ENCODE measurements at regions not wholly inside any gene's neighbourhood (a gene's known extent, or its start where the extent isn't known, plus 50 kb on each side); places are given as distances from the start of the nearest gene placed in this dataset.

DNA sequence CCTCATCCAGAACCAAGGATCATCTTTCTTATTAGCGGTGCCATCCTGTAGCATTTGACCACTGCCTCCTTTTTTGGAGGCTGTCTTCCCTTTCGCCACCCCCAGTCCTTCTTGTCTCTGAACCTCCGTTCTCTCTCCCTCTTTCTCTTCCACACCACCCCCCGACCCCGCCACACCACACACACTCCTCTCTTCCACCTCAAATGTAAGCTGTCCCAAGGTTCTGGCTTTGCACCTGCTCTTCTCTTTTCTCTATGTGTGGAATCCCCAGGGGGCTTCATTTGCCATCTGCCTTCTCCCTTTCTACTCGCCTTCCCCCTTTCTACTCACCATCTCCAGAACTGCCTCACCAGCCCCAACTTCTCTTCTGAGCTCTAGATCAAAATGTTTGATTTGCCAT, 111.3 kb upstream of the CDYL start:
- no peak for TF ChIP-seq CTCF (IDR thresholded peaks at IDR 0.05)
- TF ChIP-seq POLR2A (IDR thresholded peaks at IDR 0.05), result no peak

Measured in stomach (tissue), 4 donors.